Mucosa of gallbladder (tissue), 1 donor: ENCODE measurements at regions not wholly inside any gene's neighbourhood (a gene's known extent, or its start where the extent isn't known, plus 50 kb on each side); places are given as distances from the start of the nearest gene placed in this dataset.

ENCODE experiments used
- DNase-seq: peaks from one replicate; pipeline ENCODE4 v3.0.0-alpha.2; 2020; ENCODE audit warnings: low spot score
- donor health status: DM: no; HTN: no; CAD: no.

- no peak for DNase-seq
Measured at GRCh38 chr4:85260064-85260463, 214.9 kb upstream of the ARHGAP24 start.

GRCh38 chr4:85265234-85265633, 209.7 kb upstream of the ARHGAP24 start:
- DNase-seq, result no peak

GRCh38 chr4:85268188-85268587, 206.8 kb upstream of the ARHGAP24 start:
- no peak for DNase-seq

GRCh38 chr4:85268961-85269360, 206.0 kb upstream of the ARHGAP24 start:
- DNase-seq, result no peak

GRCh38 chr4:85274955-85275354, 200.0 kb upstream of the ARHGAP24 start:
- DNase-seq, result no peak

- DNase-seq, result no peak
Measured at GRCh38 chr4:85280963-85281362, 194.0 kb upstream of the ARHGAP24 start.

GRCh38 chr4:85291226-85291625, 183.7 kb upstream of the ARHGAP24 start:
- no peak for DNase-seq

GRCh38 chr4:85298037-85298436, 176.9 kb upstream of the ARHGAP24 start:
- DNase-seq, result no peak

- no peak for DNase-seq
Measured at GRCh38 chr4:85302193-85302736, 172.7 kb upstream of the ARHGAP24 start.

- no peak for DNase-seq
Measured at GRCh38 chr4:85302756-85303155, 172.2 kb upstream of the ARHGAP24 start.

GRCh38 chr4:85318415-85318814, 156.5 kb upstream of the ARHGAP24 start:
- no peak for DNase-seq

GRCh38 chr4:85358831-85359230, 116.1 kb upstream of the ARHGAP24 start:
- DNase-seq, result no peak

- no peak for DNase-seq
Measured at GRCh38 chr4:85362550-85362949, 112.4 kb upstream of the ARHGAP24 start.

- DNase-seq, result no peak
Measured at GRCh38 chr4:85367815-85368214, 107.1 kb upstream of the ARHGAP24 start.

GRCh38 chr4:85368240-85368639, 106.7 kb upstream of the ARHGAP24 start:
- DNase-seq, result no peak

GRCh38 chr4:85368932-85369331, 106.0 kb upstream of the ARHGAP24 start:
- DNase-seq, result no peak

- DNase-seq, result no peak
Measured at GRCh38 chr4:85369703-85370380, 105.1 kb upstream of the ARHGAP24 start.

GRCh38 chr4:85370400-85371032, 104.4 kb upstream of the ARHGAP24 start:
- DNase-seq, result peak; percentile 11

GRCh38 chr4:85372966-85373365, 102.0 kb upstream of the ARHGAP24 start:
- DNase-seq, result no peak

GRCh38 chr4:85376285-85376684, 98.7 kb upstream of the ARHGAP24 start:
- DNase-seq, result no peak

- no peak for DNase-seq
Measured at GRCh38 chr4:85381968-85382367, 93.0 kb upstream of the ARHGAP24 start.

GRCh38 chr4:85391071-85391470, 83.9 kb upstream of the ARHGAP24 start:
- no peak for DNase-seq
